Kidney capillary endothelial cell (primary cell): ENCODE measurements at regions not wholly inside any gene's neighbourhood (a gene's known extent, or its start where the extent isn't known, plus 50 kb on each side); places are given as distances from the start of the nearest gene placed in this dataset.
"Not testable (repeated sequence)": the region's sequence is repeated elsewhere in the genome, so short reads cannot be mapped to it uniquely, and the experiment has no call there.

ENCODE experiments used
- DNase-seq: peaks from one replicate; pipeline ENCODE4 v3.0.0-alpha.2; 2018; ENCODE audit warnings: low spot score

- DNase-seq: not testable (repeated sequence)
Observed at GRCh38 chr5:39753747-39754146, 329.0 kb upstream of the DAB2 start.

DNA sequence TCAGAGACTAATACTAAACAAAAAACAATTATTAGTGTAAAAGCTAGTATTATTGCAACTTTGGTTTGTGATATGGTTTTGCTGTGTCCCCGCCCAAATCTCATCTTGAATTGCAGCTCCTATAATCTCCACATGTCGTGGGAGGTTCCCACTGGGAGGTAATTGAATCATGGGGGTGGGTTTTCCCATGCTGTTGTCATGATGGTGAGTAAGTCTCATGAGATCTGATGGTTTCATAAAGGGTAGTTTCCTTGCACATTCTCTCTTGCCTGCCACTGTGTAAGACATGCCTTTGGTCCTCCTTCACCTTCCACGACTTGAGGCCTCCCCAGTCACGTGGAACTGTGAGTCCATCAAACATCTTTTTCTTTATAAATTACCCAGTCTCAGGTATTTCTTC, 325.9 kb upstream of the DAB2 start:
- no peak for DNase-seq

GRCh38 chr5:39742916-39743315, 318.1 kb upstream of the DAB2 start:
- DNase-seq: no peak

GRCh38 chr5:39740404-39740803, 315.6 kb upstream of the DAB2 start:
- DNase-seq: no peak

DNA sequence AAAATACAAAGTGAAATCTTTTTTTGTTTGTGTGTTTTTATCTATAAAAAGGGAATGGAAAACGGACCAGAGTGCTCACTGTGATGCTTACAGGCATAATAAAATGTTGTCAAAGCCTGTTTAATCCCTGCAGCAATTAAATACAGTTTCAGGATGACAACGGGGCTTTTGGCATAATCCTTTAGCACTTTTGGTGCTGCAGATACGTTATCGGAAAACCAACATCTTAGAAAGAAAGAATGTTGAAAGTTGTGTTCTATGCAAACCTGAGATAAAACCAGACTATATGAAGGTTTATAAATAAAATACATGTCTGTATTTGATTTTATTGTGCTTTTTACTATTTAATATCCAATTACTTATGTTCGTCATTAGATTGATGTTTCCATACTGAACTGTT, 307.4 kb upstream of the DAB2 start:
- no peak for DNase-seq

DNA sequence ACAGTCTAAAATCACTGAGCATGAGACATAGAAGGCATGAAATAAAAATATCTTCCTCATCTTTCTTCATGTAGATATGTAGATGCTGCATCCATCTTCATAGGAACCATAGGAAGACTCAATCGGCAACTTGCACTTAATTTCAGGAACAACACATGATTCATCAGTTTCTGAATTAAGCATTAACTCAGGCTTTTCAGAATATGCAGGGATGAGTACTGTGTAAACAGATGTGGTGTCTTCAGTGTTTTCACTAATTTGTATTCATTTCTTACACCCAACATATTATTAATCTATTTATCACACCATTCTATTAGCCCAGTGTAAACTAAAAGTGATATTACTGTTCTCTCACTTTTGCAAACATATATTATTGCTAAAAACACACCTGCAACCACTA, 305.9 kb upstream of the DAB2 start:
- no peak for DNase-seq

GRCh38 chr5:39730006-39730405, 305.2 kb upstream of the DAB2 start:
- no peak for DNase-seq

- DNase-seq: no peak
Observed at GRCh38 chr5:39726467-39726866, 301.7 kb upstream of the DAB2 start.

DNA sequence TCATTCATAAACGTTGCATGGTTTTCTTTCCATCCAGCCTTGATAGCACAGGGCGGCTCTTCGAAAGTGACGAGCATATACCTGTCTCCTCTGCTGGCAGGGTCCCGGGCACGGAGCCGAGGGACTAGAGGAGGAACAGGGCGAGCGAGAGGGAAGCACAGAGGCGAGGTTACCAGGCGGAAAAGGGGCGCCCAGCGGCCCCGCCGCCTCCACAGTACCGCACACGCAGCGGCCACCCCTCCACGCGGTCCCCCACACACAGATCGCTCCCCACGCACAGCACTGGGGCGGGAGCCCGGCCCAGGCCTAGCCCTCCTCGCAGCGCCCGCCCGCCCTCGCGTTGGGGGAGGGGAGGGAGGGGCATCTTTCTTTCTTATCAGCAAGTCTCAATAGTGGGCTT, 296.6 kb upstream of the DAB2 start:
- no peak for DNase-seq

- DNase-seq: no peak
Observed at GRCh38 chr5:39720136-39720535, 295.4 kb upstream of the DAB2 start.

DNA sequence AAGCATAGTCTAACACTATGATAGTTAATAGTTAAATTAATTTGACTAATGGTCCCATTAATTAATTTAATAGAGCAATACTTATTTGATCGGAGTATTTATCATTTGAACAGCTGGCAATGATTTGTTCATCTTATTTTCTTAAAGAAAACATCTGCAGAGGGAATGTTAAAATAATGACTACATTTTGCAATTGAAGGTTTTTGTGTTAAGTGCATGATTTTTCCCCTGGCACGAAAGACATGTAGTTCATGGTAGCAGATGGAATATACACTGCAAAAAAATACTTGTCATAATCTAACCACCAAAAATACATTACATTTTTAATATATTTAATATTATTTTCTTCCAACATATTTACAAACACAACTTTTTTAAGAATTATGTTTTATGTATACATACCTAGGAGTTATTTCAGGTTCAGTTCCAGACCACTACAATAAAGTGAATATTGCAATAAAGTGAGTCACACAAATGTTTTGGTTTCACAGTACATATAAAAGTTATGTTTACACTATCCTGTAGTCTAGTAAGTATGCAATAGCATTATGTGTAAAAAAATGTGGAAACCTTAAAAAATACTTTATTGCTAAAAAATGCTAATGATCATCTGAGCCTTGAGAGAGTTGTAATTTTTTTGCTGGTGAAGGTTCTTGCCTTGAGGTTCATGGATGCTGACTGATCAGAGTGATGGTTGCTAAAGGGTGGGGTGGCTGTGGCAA, 292.6 kb upstream of the DAB2 start:
- DNase-seq: no peak

- DNase-seq: peak; percentile 30
Observed at GRCh38 chr5:39716532-39717028, 291.8 kb upstream of the DAB2 start.

- peak; percentile 47 for DNase-seq
Observed at GRCh38 chr5:39714036-39714698, 289.4 kb upstream of the DAB2 start.

GRCh38 chr5:39713250-39713916, 288.6 kb upstream of the DAB2 start:
- no peak for DNase-seq

DNA sequence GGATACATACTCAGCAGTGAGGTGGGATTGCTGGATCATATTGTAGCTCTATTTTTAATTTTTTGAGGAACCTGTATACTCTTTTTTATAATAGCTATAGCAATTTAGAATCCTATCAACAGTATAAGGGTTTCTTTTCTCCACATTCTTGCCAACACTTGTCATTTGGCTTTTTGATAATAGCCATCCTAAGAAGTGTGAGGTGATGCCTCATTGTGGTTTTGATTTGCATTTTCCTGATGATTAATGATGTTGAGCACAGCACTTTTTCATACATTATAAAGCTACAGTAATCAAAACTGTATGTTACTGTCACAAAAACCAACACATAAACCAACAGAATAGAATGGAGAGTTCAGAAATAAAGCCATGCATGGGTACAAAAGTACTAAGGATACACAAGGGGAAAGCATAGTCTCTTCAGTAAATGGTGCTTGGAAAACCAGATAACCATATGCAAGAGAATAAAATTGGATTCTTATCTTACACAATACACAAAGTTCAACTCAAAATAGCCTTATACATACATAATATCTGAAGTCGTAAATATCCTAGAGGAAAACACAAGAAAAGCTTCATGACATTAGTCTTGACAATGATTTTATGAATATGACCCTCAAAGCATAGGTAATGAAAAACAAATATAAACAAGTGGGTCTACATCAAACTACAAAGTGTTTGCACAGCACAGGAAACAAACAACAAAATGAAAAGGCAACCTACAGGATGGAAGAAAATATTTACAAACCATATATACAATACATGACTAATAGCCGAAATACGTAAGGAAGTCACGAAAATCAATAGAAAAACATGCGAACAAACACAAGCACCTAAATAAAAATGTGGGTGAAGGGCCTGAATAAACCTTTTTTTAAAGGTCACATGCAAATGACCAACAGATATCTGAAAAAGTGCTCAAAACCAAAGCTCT, 287.8 kb upstream of the DAB2 start:
- DNase-seq: no peak

DNA sequence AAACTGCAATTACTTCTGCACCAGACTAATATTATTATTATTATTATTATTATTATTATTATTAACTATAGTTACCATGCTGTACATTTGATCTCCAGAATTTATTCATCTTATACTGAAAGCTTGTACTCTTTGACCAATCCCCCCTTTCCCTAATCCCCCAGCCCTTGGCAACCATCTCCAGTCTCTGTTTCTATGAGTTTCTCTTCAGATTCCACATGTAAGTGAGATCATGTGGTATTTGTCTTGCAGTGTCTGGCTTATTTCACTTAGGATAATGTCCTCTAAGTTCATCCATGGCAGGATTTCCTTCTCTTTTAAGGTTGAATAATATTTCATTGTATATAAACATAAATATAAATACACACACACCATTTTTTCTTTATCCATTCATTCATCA, 287.0 kb upstream of the DAB2 start:
- DNase-seq: no peak

DNA sequence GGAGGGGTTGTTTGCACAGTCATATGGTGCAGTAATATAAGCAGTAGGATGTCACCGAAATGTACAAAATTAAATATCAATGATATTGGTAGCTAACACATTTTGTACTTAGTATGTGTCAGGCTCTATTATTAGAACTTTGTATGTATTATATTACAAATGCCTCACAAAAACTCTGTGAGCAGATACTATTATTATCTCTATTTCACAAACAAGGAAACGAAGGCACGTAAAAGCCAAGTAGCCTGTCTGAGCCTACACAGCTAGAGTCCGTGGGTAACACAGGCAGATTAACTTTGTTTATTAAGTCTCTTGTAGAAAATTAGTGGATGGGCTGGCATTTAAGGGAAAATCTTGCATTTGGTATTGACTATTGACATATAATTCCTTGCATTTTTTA, 284.3 kb upstream of the DAB2 start:
- DNase-seq: no peak

DNA sequence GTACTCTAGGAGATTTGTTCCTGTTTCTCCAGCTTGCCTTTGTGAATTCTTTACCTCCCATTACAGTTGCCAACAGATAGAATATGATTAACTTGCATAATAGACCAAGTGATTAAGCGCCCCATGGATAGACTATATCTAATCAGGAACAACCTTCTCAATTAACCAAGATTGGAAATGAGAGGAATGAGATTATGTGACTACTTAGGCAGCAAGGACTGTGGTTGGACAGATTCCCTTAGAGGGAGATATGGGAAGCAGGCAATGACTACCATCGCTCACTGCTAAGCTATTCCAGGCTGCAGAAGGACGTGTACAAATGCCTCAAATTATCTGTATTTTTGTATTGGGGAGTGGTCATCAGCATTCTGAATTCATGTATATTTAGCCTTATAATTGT, 278.1 kb upstream of the DAB2 start:
- no peak for DNase-seq

DNA sequence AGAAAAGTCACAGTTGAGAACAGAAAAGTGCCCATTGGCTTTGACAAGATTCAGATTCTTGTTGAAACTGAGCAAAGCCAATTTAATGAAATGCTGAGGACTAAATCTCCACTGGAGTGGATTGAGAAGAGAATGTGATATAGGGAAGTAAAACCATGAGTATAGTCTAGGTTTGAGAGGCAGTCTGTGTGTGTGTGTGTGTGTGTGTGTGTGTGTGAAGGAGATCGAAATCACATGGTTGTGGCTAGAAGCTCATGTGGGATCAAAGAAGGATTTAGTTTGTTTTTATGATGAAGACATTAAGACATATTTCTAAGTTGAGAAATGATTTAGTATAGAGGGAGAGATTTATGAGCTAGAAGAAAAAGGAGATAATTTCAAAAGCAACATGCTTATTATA, 275.7 kb upstream of the DAB2 start:
- DNase-seq: no peak

GRCh38 chr5:39698838-39699560, 274.2 kb upstream of the DAB2 start:
- no peak for DNase-seq

GRCh38 chr5:39697881-39698280, 273.1 kb upstream of the DAB2 start:
- DNase-seq: no peak
